SK-N-SH (cell line): ENCODE measurements at regions not wholly inside any gene's neighbourhood (a gene's known extent, or its start where the extent isn't known, plus 50 kb on each side); places are given as distances from the start of the nearest gene placed in this dataset.

ENCODE experiments used
- CHD2 ChIP-seq: fragments of 150-350 bp; IDR thresholded peaks from 2 replicates; pipeline ENCODE4 v1.6.1; 2018; ENCODE audit warnings: low read length; ENCODE audit not compliant: partially characterized antibody
- CTCF ChIP-seq: fragments of 200-600 bp; sonication (generic); IDR thresholded peaks from 2 replicates; pipeline ENCODE4 v1.6.1; 2017; ENCODE audit warnings: antibody characterized with exemption, mild to moderate bottlenecking, moderate library complexity
- EP300 ChIP-seq, 2 experiments: IDR thresholded peaks; 2 replicates each; pipeline versions ENCODE4 v1.4.0 to v1.6.1; 2012; ENCODE audit warnings: borderline replicate concordance in 1 of 2, low read depth in 1 of 2, low read length in 1 of 2
- FOXM1 ChIP-seq: IDR thresholded peaks from 2 replicates; pipeline ENCODE4 v1.4.0; 2012; ENCODE audit warnings: low read depth, mild to moderate bottlenecking
- GABPA ChIP-seq: IDR thresholded peaks from 2 replicates; pipeline ENCODE4 v1.4.0; 2012; ENCODE audit warnings: low read depth, mild to moderate bottlenecking
- NFIC ChIP-seq: IDR thresholded peaks from 2 replicates; pipeline ENCODE4 v1.4.0; 2012; ENCODE audit warnings: borderline replicate concordance
- NRF1 ChIP-seq: IDR thresholded peaks from 2 replicates; pipeline ENCODE4 v1.6.1; 2012; ENCODE audit warnings: low read depth, mild to moderate bottlenecking, low read length
- POLR2AphosphoS5 ChIP-seq: IDR thresholded peaks from 2 replicates; pipeline ENCODE4 v1.6.1; 2012; ENCODE audit warnings: low read depth, low read length
- SIN3A ChIP-seq: IDR thresholded peaks from 2 replicates; pipeline ENCODE4 v1.6.1; 2012; ENCODE audit warnings: low read depth, mild to moderate bottlenecking, low read length, moderate library complexity, borderline replicate concordance
- TAF1 ChIP-seq: IDR thresholded peaks from 2 replicates; pipeline ENCODE4 v1.6.1; 2012; ENCODE audit warnings: low read depth, mild to moderate bottlenecking, low read length, moderate library complexity, borderline replicate concordance
- TEAD4 ChIP-seq: IDR thresholded peaks from 2 replicates; pipeline ENCODE4 v1.4.0; 2012; ENCODE audit warnings: mild to moderate bottlenecking, borderline replicate concordance; ENCODE audit not compliant: insufficient read depth
- YY1 ChIP-seq: IDR thresholded peaks from 2 replicates; pipeline ENCODE4 v1.4.0; 2012; ENCODE audit warnings: low read depth, mild to moderate bottlenecking
- TF ChIP-seq, protein P1 (sequence below): fragments of 150-350 bp; IDR thresholded peaks from 2 replicates; pipeline ENCODE4 v1.6.1; 2017; ENCODE audit warnings: antibody characterized with exemption, low read length, low read depth, borderline replicate concordance

DNA sequence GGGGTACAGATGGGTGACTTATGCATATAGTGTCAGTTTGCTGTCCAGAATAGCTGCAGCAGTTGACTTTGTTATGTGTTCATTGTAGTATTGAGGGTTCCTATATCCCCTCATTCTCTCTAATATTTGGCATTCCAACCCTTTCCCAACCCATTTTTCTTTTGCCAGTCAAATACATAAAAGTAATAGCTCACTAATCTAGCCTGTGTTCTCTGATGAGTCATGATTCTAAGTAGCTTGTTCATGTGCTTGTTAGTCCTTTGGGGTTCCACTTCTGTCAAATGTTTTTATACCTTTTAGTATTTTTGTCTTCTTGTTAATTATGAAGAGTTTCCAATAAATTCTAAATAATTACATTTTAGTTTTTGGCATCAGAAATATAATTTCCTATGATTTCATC, 99.2 kb upstream of the MROH9 start:
- TF ChIP-seq POLR2AphosphoS5, result no peak
- no peak for TF ChIP-seq CTCF
- TF ChIP-seq SIN3A, result no peak
- TF ChIP-seq FOXM1, result no peak
- no peak for TF ChIP-seq YY1
- TF ChIP-seq, protein P1, sequence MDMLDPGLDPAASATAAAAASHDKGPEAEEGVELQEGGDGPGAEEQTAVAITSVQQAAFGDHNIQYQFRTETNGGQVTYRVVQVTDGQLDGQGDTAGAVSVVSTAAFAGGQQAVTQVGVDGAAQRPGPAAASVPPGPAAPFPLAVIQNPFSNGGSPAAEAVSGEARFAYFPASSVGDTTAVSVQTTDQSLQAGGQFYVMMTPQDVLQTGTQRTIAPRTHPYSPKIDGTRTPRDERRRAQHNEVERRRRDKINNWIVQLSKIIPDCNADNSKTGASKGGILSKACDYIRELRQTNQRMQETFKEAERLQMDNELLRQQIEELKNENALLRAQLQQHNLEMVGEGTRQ, result no peak
- no peak for TF ChIP-seq TEAD4
- TF ChIP-seq GABPA, result no peak
- no peak for TF ChIP-seq CHD2
- no peak for TF ChIP-seq EP300 (IDR thresholded peaks at IDR 0.05; ENCODE audit: borderline replicate concordance in 1 of 2, low read depth in 1 of 2, low read length in 1 of 2)
- TF ChIP-seq NRF1, result no peak
- TF ChIP-seq NFIC, result no peak
- TF ChIP-seq TAF1, result no peak
